ENCODE measurements at regions not wholly inside any gene's neighbourhood (a gene's known extent, or its start where the extent isn't known, plus 50 kb on each side); places are given as distances from the start of the nearest gene placed in this dataset.

GRCh38 chr1:234914606-234915290 lies 213.9 kb downstream of the TOMM20 start:
- Mint-ChIP-seq H3K4me1 (peaks cover 45 to 58% of the 10 kb centered on the region in 2 donors), H3K27ac (peak overlapping the region in 1 of 2 donors; percentile 27), H3K36me3 (no peaks in the 10 kb centered on the region), H3K4me3 (no peak overlapping the region), H3K27me3 (ENCODE audit: low read depth in 2 of 2) (no peaks in the 10 kb centered on the region), H3K9me3 (no peaks in the 10 kb centered on the region)
- H3K9me3 ChIP-seq (ENCODE audit: control insufficient read depth, insufficient read depth, low read length) = no peaks in the 10 kb centered on the region
- H3K27me3 ChIP-seq (ENCODE audit: control insufficient read depth, insufficient read depth, low read length) = no peaks in the 10 kb centered on the region
- H3K27ac ChIP-seq (ENCODE audit: low read length) = no peak overlapping the region
- 98% methylated on average over 12 of the region's 12 CpGs for WGBS (ENCODE audit: insufficient coverage)
- no peak overlapping the region for H3K4me3 ChIP-seq (ENCODE audit: low read length)
- DNase-seq = no peak
- H3K4me1 ChIP-seq (ENCODE audit: control insufficient read depth, insufficient read depth, low read length) = peaks cover 30% of the 10 kb centered on the region
- intact Hi-C loops (cut with micrococcal nuclease) = no loop called here
- H3K36me3 ChIP-seq (ENCODE audit: control insufficient read depth, insufficient read depth, low read length) = no peaks in the 10 kb centered on the region
- ATAC-seq = no peak
- TF ChIP-seq CTCF (IDR thresholded peaks at IDR 0.05) = no peak

GRCh38 chr1:234913771-234914170 lies 214.9 kb downstream of the TOMM20 start:
- no peaks in the 10 kb centered on the region for H3K36me3 Mint-ChIP-seq
- DNase-seq = no peak
- peak overlapping the region; percentile 18 for H3K4me3 Mint-ChIP-seq
- no peaks in the 10 kb centered on the region for H3K9me3 Mint-ChIP-seq
- Histone ChIP-seq H3K4me3 (ENCODE audit: low read length) (no peak overlapping the region), H3K27me3 (ENCODE audit: control insufficient read depth, insufficient read depth, low read length) (no peaks in the 10 kb centered on the region), H3K9me3 (ENCODE audit: control insufficient read depth, insufficient read depth, low read length) (no peaks in the 10 kb centered on the region), H3K36me3 (ENCODE audit: control insufficient read depth, insufficient read depth, low read length) (no peaks in the 10 kb centered on the region), H3K4me1 (ENCODE audit: control insufficient read depth, insufficient read depth, low read length) (peaks cover 30% of the 10 kb centered on the region), H3K27ac (ENCODE audit: low read length) (no peak overlapping the region)
- no peak for TF ChIP-seq CTCF (IDR thresholded peaks at IDR 0.05)
- peaks cover 45 to 54% of the 10 kb centered on the region in 2 donors for H3K4me1 Mint-ChIP-seq
- H3K27ac Mint-ChIP-seq = peak overlapping the region in 1 of 2 donors; percentile 27
- intact Hi-C loops (cut with micrococcal nuclease) = no loop called here
- ATAC-seq = no peak
- 84% methylated on average over 11 of the region's 11 CpGs for WGBS (ENCODE audit: insufficient coverage)
- H3K27me3 Mint-ChIP-seq (ENCODE audit: low read depth in 2 of 2) = no peaks in the 10 kb centered on the region

- no peak overlapping the region for H3K27ac ChIP-seq (ENCODE audit: low read length)
- intact Hi-C loops (cut with micrococcal nuclease) = no loop called here
- H3K27ac Mint-ChIP-seq = peak overlapping the region in 1 of 2 donors; percentile 27
- H3K4me3 Mint-ChIP-seq = peak overlapping the region; percentile 18
- TF ChIP-seq CTCF (IDR thresholded peaks at IDR 0.05) = no peak
- no peaks in the 10 kb centered on the region for H3K27me3 Mint-ChIP-seq (ENCODE audit: low read depth in 2 of 2)
- H3K4me1 Mint-ChIP-seq = peaks cover 45 to 51% of the 10 kb centered on the region in 2 donors
- H3K4me1 ChIP-seq (ENCODE audit: control insufficient read depth, insufficient read depth, low read length) = peaks cover 30% of the 10 kb centered on the region
- no peaks in the 10 kb centered on the region for H3K9me3 ChIP-seq (ENCODE audit: control insufficient read depth, insufficient read depth, low read length)
- no peaks in the 10 kb centered on the region for H3K9me3 Mint-ChIP-seq
- DNase-seq (no peak), ATAC-seq (no peak)
- H3K4me3 ChIP-seq (ENCODE audit: low read length) = no peak overlapping the region
- WGBS (ENCODE audit: insufficient coverage) = 95% methylated on average over 7 of the region's 8 CpGs
- no peaks in the 10 kb centered on the region for H3K27me3 ChIP-seq (ENCODE audit: control insufficient read depth, insufficient read depth, low read length)
- no peaks in the 10 kb centered on the region for H3K36me3 ChIP-seq (ENCODE audit: control insufficient read depth, insufficient read depth, low read length)
- H3K36me3 Mint-ChIP-seq = no peaks in the 10 kb centered on the region
Measured at GRCh38 chr1:234913278-234913649, 215.4 kb downstream of the TOMM20 start.
